Activated CD4-positive, alpha-beta T cell treated with anti-CD3 and anti-CD28 coated beads, Interleukin-2, amount 50 U/mL, for 48 hours (primary cell): ENCODE measurements at regions not wholly inside any gene's neighbourhood (a gene's known extent, or its start where the extent isn't known, plus 50 kb on each side); places are given as distances from the start of the nearest gene placed in this dataset.
"Not testable (repeated sequence)": the region's sequence is repeated elsewhere in the genome, so short reads cannot be mapped to it uniquely, and the experiment has no call there.

Experiments
- DNase-seq, 2 experiments: peaks; one replicate each; pipeline ENCODE4 v3.0.0-alpha.2; 2020

DNA sequence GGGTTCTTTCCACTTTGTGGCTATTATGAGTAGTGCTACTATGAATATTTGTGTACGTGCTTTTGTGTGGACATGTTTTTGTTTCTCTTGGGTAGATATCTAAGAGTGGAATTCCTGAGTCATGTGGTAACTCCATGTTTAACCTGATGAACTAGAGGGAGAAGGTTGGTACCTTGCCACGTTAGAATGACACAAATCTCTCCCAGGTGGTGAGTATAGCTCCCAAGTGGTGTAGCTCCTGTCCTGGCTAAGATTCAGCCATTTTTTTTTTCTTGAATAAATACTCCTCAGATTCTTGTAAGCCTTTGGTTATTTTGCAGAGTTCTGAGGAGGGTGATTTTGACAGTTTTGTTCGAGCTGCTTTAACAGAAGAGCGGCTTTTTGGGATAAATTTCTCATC lies 83.2 kb upstream of the DPP6 start:
- DNase-seq, result not testable (repeated sequence)

DNA sequence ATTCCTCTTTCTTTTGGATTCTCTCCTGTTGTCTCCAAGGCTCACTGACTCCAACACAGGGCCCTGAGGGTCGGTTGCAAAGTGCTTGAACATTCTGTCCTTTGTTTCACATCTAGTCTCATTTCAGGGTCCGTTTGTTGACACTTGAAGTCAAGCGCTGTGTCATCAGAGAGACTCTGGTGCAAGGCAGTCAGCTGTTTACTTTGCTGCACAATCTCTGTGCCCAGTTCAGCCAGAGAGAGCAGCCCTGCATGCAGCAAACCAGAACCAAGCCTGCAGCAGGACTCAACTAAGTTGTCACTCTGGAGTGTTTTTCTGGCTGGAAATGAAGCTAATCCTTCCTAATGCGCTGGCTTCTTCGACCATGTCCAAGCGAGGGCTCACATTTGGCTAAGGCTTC lies 77.6 kb upstream of the DPP6 start:
- not testable (repeated sequence) for DNase-seq

DNA sequence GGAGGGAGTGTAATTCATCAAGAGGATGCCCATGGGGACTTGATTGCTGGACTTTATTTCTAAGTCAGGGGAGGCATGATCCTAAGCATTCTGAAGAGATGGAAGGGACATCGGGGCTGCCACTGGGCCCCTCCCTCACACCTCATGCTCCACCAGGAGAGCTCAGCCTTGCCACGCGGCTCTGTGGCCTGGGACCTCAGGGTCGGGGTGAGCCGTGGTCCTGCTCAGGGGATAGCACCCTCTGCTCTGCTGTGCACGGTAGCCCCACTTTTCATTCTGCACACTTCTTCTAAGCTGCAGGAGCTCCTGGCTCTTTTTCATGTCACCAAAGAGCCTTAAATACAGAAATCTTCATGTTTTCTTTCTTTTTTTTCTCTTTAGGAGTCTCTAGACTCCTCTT lies 75.5 kb upstream of the DPP6 start:
- DNase-seq, result not testable (repeated sequence)

DNA sequence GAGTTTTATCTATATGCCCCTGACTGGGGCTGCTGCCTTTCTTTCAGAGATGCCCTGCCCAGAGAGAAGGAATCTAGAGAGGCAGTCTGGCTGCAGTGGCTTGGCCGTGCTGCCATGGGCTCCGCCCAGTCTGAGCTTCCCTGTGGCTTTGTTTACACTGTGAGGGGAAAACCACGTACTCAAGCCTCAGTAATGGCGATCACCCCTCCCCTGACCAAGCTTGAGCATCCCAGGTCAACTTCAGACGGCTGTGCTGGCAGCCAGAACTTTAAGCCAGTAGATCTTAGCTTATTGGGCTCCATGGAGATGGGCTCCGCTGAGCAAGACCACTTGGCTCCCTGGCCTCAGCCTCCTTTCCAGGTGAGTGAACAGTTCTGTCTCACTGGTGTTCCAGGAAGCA lies 69.0 kb upstream of the DPP6 start:
- not testable (repeated sequence) for DNase-seq

DNA sequence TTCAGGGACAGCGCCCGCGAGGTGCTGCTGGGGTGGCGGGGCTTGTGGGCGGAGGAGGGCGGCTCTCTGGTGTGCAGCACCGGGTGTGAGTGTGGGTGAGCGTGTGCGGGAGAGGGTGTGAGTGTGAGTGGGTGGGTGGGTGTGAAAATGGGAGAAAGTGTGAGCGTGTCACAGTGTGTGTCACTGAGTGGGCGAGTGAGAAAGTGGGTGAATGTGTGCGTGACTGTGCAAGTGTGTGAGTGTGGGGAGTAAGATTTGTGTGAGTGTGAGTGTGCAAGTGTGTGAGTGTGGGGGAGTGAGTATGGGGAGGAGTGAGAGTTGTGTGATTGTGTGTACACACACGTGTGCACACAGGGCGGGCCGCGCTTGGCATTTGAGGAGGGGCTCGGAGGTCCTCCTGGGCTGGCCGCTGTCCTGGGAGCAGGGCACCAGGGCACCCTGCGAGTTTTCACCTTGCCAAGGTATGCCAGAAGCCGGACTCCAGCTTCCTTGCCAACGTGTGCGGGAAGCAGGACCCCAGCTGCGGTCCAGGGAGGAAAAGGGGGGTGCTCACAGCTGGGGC lies 63.1 kb upstream of the DPP6 start:
- DNase-seq, result not testable (repeated sequence)

DNA sequence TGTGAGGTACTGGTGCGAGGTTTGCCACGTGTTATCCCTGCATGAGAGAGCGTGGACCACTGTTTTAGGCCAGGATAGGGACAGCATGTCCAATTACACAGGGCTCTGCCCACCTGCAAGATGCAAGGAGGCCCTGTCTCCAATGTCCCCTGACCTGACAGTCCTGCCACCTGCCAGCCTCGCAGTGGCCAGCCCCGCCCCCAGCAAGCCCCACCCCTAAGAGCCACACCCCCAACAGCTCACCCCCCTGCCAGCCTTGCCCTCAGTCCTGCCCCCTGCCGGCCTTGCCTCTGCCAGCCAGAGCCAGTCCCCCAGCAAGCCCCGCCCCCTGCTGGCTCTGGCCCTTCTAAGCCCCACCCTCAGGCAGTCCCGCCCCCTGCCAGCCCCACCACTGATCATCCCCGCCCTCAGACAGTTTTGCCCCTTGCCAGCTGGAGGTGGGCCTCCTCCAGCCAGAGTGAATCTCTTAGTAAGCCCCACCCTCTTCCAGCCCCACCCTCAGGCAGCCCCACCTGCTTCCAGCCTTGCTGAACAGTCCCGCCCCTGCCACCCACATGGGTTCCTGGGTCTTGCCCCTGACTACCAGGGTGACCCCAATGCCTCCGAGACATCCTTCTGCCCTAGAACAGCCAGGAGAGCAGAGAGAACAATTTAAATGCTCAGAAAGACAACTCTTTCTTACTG lies 62.3 kb upstream of the DPP6 start:
- DNase-seq, result not testable (repeated sequence)

DNA sequence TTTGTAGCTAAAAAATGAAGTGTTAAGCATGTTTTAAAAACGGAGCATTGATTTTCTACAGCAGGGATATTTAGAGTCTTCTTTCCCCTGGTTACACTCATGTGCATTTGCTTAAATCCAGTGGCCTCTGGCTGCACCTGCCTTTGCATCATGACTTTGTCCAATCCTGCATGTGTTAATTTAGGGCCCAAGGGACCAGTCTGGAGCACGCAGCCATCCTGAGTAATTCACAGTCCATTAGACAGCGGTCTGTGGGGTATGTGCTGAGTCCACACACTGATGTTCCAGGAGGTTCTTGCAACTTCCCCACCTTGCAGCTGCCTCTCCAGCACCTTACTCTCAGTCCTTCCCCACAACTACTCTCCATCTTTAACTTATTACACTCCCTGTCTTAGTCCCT lies 60.7 kb upstream of the DPP6 start:
- not testable (repeated sequence) for DNase-seq

DNA sequence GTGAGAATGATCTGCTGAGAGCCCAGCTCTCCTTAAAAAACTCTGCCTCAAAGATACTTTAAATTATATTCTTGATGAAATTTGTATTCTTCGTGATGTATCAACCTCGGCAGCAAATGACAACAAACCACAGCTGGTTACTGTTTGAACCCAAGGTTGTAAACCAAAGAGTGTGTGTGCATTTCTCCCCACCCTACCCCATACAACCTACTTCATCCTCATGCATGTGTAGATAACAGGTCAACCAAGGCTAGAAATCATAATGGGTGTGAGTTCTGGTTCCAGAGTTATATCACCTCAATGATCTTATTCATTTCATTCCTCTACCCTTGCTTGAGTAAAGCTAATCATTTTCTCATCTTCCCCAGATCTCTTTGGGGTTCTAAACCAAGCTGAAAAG lies 58.8 kb upstream of the DPP6 start:
- DNase-seq, result not testable (repeated sequence)

DNA sequence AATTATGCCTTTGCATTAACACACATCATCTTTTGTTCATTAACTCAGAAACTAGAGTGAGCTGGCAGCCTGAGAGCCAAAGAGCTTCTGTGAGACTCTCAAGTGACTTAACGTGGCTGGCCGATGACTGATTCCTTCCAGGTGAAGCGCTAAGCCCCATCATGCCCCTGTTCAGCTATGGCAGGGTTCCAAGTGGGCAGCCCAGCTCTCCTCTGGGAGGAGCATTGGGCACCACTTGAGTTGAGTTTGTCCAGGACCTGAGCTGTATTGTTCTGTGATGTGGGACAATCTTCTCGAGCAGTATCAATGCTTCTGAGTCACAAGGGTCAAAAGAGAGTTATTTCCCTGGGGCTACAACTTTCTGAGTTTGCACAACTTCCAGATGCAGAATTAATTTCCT lies 53.3 kb upstream of the DPP6 start:
- not testable (repeated sequence) for DNase-seq
